Medulla oblongata (tissue), 1 donor: ENCODE measurements at regions not wholly inside any gene's neighbourhood (a gene's known extent, or its start where the extent isn't known, plus 50 kb on each side); places are given as distances from the start of the nearest gene placed in this dataset.
A peak's percentile ranks its signal among the peaks of the same experiment; 100 is the strongest.

Experiments
- DNase-seq: peaks from one replicate; pipeline ENCODE4 v3.0.0-alpha.2; 2015; ENCODE audit errors: extremely low spot score

DNA sequence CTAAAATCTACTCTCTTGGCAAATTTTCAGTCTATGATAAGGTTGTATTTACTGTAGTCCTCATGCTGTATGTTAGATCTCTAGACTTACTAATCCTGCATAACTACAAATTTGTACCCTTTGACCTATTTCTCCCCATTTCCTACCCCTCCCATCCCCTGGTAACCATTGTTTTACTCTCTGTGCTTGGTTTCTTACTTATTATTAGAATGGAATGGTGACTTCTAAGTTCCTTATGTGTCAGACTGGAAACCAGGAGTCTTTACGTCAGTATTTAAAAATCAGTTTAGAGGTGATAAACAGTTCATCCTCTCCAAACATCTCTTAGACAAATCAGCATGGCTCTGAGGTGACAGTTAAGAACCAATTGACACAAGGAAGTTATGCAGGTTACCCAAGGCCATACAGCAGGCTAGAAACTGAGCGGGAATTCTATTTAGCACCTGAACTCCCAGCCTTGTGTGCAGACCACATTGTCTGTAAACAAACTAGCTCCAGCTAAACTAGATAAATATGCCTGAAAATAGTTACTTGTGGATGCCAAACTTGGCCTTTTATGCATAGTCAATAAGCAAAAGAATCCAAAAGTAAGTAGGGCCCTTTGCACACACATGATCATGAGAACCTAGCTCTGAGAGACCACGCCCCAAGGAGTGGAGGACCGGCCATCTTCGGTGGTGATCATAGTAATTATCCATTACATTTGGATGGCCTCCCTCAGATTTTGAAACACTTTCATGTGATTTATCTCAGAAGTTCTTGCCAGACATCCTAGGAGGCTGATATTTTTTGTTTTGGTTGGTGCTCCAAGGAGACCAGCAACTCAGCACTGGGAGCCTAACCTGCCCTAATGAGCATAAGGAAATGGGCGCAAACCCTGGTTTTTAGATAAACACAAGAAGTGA, 72.3 kb upstream of the BOC start:
- DNase-seq: no peak

DNA sequence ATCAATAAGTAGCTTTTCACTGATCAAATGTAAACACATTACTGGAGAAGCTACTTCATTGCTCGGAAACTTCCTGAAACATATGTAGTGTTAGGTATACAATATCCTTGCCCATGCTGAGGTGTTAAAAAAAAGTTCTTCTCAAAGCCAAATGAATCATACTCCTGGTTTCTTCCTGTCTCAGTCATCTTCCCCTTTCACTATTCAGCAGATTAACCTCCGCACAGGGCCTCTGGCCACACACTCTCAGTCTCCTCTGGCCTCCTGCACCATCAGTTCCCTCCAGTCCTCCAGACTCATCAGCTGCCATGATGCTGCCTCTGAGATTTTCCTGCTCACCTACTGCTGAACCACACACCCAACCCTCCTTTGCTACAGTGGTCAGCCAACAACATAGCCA, 70.5 kb upstream of the BOC start:
- DNase-seq: no peak

GRCh38 chr3:113141543-113141942, 69.8 kb upstream of the BOC start:
- no peak for DNase-seq

DNA sequence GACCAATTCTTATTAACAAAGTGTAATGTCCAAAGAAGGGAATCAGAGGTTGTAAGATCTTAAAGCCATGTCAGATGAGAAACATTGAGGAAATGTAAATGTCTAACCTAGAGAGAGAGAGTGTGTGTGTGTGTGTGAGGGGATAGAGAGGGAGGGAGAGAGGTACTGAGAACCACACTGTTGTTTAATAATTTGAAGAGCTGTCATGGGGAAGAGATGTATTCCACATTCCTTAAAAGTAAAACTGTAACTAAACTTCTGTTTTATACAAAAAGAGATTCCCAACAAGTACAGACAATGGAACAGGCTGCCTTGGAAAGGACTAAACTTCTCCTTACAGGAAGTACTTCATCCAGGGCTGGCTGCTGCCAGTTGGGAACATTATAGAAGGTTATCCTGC, 68.9 kb upstream of the BOC start:
- DNase-seq: no peak

GRCh38 chr3:113143353-113143752, 68.0 kb upstream of the BOC start:
- no peak for DNase-seq

DNA sequence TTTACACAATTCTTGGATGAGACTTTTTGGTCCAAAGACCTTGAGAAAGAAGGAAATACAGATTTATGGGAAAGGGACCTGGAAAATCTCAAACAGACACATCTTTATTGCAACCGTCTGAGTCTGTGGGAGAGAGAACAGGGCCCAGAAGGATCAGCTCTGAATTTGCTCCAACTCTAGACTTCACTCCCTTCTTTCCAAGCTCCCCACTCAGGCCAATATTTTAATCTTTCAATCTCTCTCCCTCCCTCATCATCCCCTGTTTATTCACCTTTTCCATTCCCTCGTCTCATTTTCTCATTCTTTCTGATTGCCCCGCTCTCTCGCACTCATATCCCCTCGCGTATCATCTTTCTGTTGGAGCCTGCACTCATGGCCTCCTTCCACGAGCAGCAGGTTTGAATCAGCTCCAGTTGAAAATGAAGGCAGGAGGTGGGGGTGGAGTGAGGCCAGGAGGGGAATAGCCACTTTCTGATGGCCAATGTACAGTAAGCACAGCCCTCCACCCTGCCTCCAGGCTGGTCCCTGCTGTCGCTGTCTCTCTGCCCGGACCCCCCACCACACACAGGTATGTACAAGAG, 63.6 kb upstream of the BOC start:
- DNase-seq: no peak

DNA sequence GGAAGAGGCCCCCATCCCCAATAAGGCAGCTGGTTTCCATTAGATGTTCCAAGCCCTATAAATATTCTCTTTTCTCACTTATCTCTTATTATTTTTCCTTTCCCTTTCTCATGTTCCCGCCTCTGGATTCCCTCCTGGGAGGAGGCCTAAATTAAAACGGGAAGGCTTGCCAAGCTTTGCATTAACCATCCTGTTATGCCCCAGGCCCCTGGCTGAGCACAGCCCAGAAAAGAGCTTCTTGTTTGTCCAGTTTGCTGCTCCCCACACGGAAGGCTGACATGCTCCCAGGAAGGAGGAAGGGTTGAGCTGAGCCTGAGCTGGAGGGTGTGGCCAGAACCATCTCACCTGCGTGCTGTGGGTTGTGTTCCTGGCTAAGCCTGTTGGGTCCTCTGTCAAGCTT, 63.1 kb upstream of the BOC start:
- no peak for DNase-seq

DNA sequence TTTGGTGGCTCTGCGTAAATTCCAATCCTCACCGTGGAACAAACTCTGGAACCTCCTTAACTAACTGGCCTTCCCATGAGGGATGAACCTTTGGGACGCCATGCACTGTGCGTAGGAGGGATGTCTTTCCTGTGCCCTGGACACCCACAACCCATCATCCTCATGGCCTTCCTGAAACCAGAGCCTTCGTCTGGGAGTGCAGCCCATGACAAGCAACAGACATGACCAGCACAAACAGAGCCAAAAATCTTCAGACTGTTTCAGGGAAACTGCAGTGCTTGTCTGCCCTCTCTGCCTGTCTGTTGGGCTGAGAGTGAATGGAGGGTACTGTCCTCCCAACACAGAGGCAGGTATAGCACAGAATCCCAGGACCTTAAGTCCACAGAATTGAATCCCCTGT, 61.1 kb upstream of the BOC start:
- DNase-seq: no peak

GRCh38 chr3:113151461-113152031, 59.8 kb upstream of the BOC start:
- DNase-seq: peak; percentile 57

DNA sequence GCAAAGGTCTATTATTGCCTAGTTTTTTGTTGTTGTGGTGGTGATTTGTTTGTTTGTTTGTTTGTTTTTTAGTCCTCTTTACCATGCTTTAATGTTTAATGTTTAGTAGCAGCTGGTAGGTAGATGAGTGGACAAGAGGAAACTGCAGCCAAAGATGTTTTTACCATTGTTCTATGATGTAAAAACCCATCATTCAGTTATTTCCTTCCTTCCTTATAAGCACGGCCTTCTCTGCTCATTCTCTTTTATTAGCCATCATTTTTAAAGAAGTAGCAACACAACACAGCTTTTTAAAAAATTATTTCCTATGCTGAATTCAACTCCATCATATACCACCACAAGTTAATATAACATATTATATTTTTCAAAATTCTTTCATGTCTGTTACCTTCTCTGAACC, 58.5 kb upstream of the BOC start:
- no peak for DNase-seq

GRCh38 chr3:113153499-113154107, 57.8 kb upstream of the BOC start:
- no peak for DNase-seq

- no peak for DNase-seq
Observed at GRCh38 chr3:113156816-113157333, 54.5 kb upstream of the BOC start.

DNA sequence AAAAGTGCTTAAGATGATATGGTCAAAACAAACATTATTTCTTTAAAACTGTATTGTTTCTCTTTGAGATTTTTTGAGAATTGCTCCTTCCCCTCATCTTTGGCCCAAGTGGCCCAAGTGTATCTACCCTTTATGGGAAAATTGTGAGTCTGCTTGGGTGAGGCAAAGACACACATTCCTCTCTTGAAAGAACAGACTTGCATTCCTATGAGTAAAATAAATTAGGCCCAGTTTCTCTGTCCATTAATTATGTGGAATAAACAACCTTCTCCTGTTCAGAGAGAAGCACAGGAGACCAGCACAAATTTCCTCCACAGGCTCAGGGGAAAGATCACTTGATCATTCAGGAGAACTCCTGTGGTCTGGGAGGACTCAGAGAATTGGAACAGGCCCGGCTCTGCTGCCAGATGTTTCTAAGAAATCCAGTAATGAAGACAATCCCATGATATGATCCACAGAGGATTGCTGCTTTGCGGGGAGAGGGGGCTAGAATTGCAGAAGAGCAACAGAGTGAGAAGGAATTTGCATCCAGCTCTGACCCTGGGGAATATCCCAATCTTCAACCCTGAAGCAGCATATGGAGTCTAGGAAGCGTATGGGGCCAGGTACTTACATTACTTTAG, 53.8 kb upstream of the BOC start:
- no peak for DNase-seq

GRCh38 chr3:113158171-113158570, 53.2 kb upstream of the BOC start:
- no peak for DNase-seq
